Endodermal cell (in vitro differentiated cells): ENCODE measurements at regions not wholly inside any gene's neighbourhood (a gene's known extent, or its start where the extent isn't known, plus 50 kb on each side); places are given as distances from the start of the nearest gene placed in this dataset.
A peak's percentile ranks its signal among the peaks of the same experiment; 100 is the strongest.

Experiments
- DNase-seq: peaks from one replicate; pipeline ENCODE4 v3.0.0-alpha.2; 2017
- H3K27ac ChIP-seq: 2 replicates; pipeline ENCODE4 v1.5.1; 2013; ENCODE audit warnings: mild to moderate bottlenecking, low read depth, low read length, moderate library complexity
- H3K27me3 ChIP-seq: 2 replicates; pipeline ENCODE4 v1.6.1; 2013; ENCODE audit warnings: mild to moderate bottlenecking, low read length, moderate library complexity; ENCODE audit not compliant: insufficient read depth, control insufficient read depth, poor library complexity, severe bottlenecking
- H3K36me3 ChIP-seq: 2 replicates; pipeline ENCODE4 v1.7.0; 2013; ENCODE audit warnings: mild to moderate bottlenecking, low read length, moderate library complexity; ENCODE audit not compliant: control insufficient read depth, insufficient read depth
- H3K4me1 ChIP-seq: one replicate; pipeline ENCODE4 v1.7.0; 2013; ENCODE audit warnings: low read length; ENCODE audit not compliant: control insufficient read depth, insufficient read depth
- H3K4me3 ChIP-seq: 2 replicates; pipeline ENCODE4 v1.5.1; 2013; ENCODE audit warnings: mild to moderate bottlenecking, low read length, moderate library complexity
- H3K9ac ChIP-seq: 2 replicates; pipeline ENCODE4 v1.6.1; 2013; ENCODE audit warnings: mild to moderate bottlenecking, low read length, moderate library complexity; ENCODE audit not compliant: poor library complexity, severe bottlenecking; ENCODE audit errors: extremely low read depth
- H3K9me3 ChIP-seq: 2 replicates; pipeline ENCODE4 v1.6.1; 2013; ENCODE audit warnings: mild to moderate bottlenecking, low read length, moderate library complexity; ENCODE audit not compliant: control insufficient read depth
- H3K27ac Mint-ChIP-seq: 2 replicates; pipeline ENCODE4 v1.8.0; 2020; ENCODE audit warnings: mixed read lengths
- H3K27me3 Mint-ChIP-seq: 2 replicates; pipeline ENCODE4 v1.8.0; 2021; ENCODE audit warnings: mild to moderate bottlenecking, mixed read lengths; ENCODE audit not compliant: insufficient read depth
- H3K36me3 Mint-ChIP-seq: 2 replicates; pipeline ENCODE4 v1.8.0; 2020; ENCODE audit warnings: low read depth, mixed read lengths
- H3K4me1 Mint-ChIP-seq: 2 replicates; pipeline ENCODE4 v1.8.0; 2020; ENCODE audit warnings: mixed read lengths
- H3K4me3 Mint-ChIP-seq: 2 replicates; pipeline ENCODE4 v1.8.0; 2020; ENCODE audit warnings: mild to moderate bottlenecking, moderate library complexity, mixed read lengths
- H3K9me3 Mint-ChIP-seq: 2 replicates; pipeline ENCODE4 v1.8.0; 2020; ENCODE audit warnings: mild to moderate bottlenecking, mixed read lengths
- WGBS, 2 experiments: methylation state at CpG; one replicate each; pipeline versions ENCODE4 v1.1.5 to v1.1.7; 2013; ENCODE audit warnings: missing lambda C conversion rate in 2 of 2, mixed read lengths in 1 of 2; ENCODE audit not compliant: insufficient coverage in 1 of 2, insufficient read length in 1 of 2; 5-methylcytosine and 5-hydroxymethylcytosine counted together
- TF ChIP-seq, protein P1 (sequence below): fragments of 200-600 bp; sonication (generic); conservative IDR thresholded peaks from 2 replicates; pipeline ENCODE4 v1.5.0; 2021; ENCODE audit warnings: antibody characterized with exemption, mild to moderate bottlenecking

DNA sequence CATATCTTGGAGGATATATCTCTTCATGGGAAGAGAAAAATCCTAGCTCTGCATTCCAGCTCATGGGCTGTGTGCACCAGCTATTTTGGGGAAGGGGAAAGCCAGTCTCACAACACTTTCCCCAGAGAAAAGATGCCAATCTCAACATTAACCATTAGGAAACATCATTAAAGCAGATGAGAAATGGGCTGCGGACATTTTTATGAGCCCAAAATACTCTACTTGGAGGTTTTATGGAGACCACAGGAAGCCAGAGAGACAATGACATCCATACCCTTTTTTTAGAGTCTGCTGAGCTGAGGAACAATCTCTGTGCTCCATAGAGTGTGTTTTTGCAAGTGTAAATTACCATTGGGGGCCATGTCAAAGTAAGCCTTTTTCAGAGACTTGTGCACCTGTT is 213.7 kb downstream of the TRIB2 start:
- Histone ChIP-seq H3K9ac (no peak overlapping the region), H3K4me1 (peaks cover 3% of the 10 kb centered on the region), H3K27me3 (peaks cover 33% of the 10 kb centered on the region), H3K4me3 (no peak overlapping the region), H3K36me3 (no peaks in the 10 kb centered on the region), H3K27ac (no peak overlapping the region), H3K9me3 (no peaks in the 10 kb centered on the region)
- H3K9me3 Mint-ChIP-seq: peaks cover 6% of the 10 kb centered on the region
- 80 to 87% methylated on average over 1 of the region's 1 CpG for WGBS, 2 experiments
- TF ChIP-seq, protein P1, sequence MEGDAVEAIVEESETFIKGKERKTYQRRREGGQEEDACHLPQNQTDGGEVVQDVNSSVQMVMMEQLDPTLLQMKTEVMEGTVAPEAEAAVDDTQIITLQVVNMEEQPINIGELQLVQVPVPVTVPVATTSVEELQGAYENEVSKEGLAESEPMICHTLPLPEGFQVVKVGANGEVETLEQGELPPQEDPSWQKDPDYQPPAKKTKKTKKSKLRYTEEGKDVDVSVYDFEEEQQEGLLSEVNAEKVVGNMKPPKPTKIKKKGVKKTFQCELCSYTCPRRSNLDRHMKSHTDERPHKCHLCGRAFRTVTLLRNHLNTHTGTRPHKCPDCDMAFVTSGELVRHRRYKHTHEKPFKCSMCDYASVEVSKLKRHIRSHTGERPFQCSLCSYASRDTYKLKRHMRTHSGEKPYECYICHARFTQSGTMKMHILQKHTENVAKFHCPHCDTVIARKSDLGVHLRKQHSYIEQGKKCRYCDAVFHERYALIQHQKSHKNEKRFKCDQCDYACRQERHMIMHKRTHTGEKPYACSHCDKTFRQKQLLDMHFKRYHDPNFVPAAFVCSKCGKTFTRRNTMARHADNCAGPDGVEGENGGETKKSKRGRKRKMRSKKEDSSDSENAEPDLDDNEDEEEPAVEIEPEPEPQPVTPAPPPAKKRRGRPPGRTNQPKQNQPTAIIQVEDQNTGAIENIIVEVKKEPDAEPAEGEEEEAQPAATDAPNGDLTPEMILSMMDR: no peak
- no peaks in the 10 kb centered on the region for H3K36me3 Mint-ChIP-seq
- H3K4me3 Mint-ChIP-seq: no peak overlapping the region
- H3K4me1 Mint-ChIP-seq: peaks cover 12% of the 10 kb centered on the region
- H3K27me3 Mint-ChIP-seq: peaks cover 19% of the 10 kb centered on the region
- no peak for DNase-seq
- H3K27ac Mint-ChIP-seq: no peak overlapping the region

DNA sequence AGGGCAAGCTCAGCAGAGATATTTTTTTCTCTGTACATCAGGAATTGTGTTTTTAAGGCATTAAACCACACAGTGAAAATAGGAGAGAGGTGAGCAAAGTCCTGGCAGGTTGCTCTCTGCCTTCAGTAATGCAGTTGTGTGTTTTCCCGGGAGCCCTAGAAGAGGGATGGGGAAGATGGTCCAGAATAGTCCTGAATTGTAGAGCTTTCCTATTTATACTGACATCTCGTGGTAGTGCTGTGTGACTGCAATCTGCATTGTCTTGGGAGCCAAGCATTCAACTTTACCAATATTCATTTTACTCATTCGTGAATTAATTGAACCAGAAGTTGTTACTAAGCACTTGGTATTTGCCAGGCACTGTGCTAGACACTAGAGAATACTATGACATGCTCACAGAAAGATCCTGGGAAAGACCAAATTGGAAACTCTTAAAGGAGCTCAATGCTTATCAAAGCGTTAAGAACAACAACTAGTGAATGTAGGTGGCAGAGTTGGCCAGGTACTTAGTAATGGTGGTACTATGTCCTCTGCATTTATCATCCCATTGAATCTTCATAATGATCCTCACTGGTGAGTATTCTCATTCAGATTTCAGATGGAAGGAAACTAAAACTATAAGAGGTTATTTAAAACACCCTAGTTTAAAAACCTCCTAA is 214.6 kb downstream of the TRIB2 start:
- Histone ChIP-seq H3K4me3 (no peak overlapping the region), H3K27me3 (peaks cover 39% of the 10 kb centered on the region), H3K27ac (no peak overlapping the region), H3K9me3 (no peaks in the 10 kb centered on the region), H3K36me3 (no peaks in the 10 kb centered on the region), H3K9ac (no peak overlapping the region), H3K4me1 (peaks cover 3% of the 10 kb centered on the region)
- Mint-ChIP-seq H3K36me3 (no peaks in the 10 kb centered on the region), H3K27me3 (peaks cover 20% of the 10 kb centered on the region), H3K9me3 (peaks cover 2% of the 10 kb centered on the region), H3K4me1 (peaks cover 12% of the 10 kb centered on the region), H3K4me3 (no peak overlapping the region), H3K27ac (no peak overlapping the region)
- TF ChIP-seq, protein P1: peak; percentile 91
- 36 to 40% methylated on average over 2 to 4 of the region's 4 CpGs for WGBS, 2 experiments
- DNase-seq: no peak

DNA sequence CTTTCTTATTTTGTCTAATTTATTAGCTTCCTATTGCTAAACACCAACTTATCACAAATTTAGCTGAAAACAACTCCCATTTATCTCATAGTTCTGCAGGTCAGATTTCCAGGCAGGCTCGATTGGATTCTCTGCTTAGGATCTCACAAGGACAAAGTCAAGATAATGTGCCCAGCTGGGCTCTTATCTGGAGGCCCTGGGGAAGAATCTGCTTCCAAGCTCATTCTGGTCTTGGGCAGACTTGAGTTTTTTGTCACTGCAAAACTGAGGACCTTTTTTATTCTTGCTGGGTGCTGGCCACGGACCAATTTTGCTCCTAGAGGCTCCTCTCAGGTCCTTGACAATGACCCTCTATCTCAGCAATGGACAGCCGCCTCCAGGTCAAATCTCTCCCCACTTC is 215.5 kb downstream of the TRIB2 start:
- H3K27me3 ChIP-seq: peaks cover 39% of the 10 kb centered on the region
- no peaks in the 10 kb centered on the region for H3K9me3 Mint-ChIP-seq
- no peak overlapping the region for H3K27ac Mint-ChIP-seq
- H3K27me3 Mint-ChIP-seq: peaks cover 20% of the 10 kb centered on the region
- WGBS, 2 experiments: 59 to 70% methylated on average over 3 of the region's 3 CpGs
- H3K9ac ChIP-seq: no peak overlapping the region
- H3K4me1 ChIP-seq: peaks cover 3% of the 10 kb centered on the region
- H3K9me3 ChIP-seq: no peaks in the 10 kb centered on the region
- peak; percentile 56 for DNase-seq
- TF ChIP-seq, protein P1: no peak
- no peaks in the 10 kb centered on the region for H3K36me3 ChIP-seq
- peaks cover 12% of the 10 kb centered on the region for H3K4me1 Mint-ChIP-seq
- H3K4me3 ChIP-seq: no peak overlapping the region
- H3K4me3 Mint-ChIP-seq: no peak overlapping the region
- H3K27ac ChIP-seq: no peak overlapping the region
- no peaks in the 10 kb centered on the region for H3K36me3 Mint-ChIP-seq
